ENCODE measurements at regions not wholly inside any gene's neighbourhood (a gene's known extent, or its start where the extent isn't known, plus 50 kb on each side); places are given as distances from the start of the nearest gene placed in this dataset.

DNA sequence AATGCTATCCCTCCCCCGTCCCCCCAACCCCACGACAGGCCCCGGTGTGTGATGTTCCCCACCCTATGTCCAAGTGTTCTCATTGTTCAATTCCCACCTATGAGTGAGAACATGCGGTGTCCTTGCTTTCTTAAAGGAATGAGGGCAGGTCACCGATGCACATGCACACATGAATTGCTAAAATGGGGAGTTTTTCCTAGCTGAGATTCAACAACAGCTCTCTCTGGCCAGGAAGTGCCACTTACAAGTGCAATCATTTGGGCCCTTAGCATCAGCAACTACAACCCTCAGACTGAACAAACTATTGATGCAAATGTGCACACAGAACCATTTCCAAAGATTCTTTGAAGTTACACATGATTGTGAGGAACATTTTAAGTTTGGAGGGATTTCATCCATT lies 95.7 kb upstream of the IQCM start:
- TF ChIP-seq POLR2A (IDR thresholded peaks at IDR 0.05) (no peak), EP300 (IDR thresholded peaks at IDR 0.05) (no peak)
- TF ChIP-seq, protein P1, sequence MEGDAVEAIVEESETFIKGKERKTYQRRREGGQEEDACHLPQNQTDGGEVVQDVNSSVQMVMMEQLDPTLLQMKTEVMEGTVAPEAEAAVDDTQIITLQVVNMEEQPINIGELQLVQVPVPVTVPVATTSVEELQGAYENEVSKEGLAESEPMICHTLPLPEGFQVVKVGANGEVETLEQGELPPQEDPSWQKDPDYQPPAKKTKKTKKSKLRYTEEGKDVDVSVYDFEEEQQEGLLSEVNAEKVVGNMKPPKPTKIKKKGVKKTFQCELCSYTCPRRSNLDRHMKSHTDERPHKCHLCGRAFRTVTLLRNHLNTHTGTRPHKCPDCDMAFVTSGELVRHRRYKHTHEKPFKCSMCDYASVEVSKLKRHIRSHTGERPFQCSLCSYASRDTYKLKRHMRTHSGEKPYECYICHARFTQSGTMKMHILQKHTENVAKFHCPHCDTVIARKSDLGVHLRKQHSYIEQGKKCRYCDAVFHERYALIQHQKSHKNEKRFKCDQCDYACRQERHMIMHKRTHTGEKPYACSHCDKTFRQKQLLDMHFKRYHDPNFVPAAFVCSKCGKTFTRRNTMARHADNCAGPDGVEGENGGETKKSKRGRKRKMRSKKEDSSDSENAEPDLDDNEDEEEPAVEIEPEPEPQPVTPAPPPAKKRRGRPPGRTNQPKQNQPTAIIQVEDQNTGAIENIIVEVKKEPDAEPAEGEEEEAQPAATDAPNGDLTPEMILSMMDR (IDR thresholded peaks at IDR 0.05) = no peak
